HG03280 (cell line): ENCODE measurements at regions not wholly inside any gene's neighbourhood (a gene's known extent, or its start where the extent isn't known, plus 50 kb on each side); places are given as distances from the start of the nearest gene placed in this dataset.

ENCODE experiments used
- ATAC-seq: cut with Tn5 transposase; IDR thresholded peaks from one replicate; pipeline ENCODE4 v1.9.1; 2021; ENCODE audit warnings: mild to moderate bottlenecking, moderate library complexity; ENCODE audit not compliant: unreplicated experiment

- ATAC-seq, result no peak
Measured at GRCh38 chr9:99430301-99430700, 208.2 kb downstream of the SEC61B start.

- ATAC-seq, result no peak
Measured at GRCh38 chr9:99431103-99431502, 209.0 kb downstream of the SEC61B start.

- no peak for ATAC-seq
Measured at GRCh38 chr9:99432075-99432474, 210.0 kb downstream of the SEC61B start.

- ATAC-seq, result no peak
Measured at GRCh38 chr9:99433095-99433494, 211.0 kb downstream of the SEC61B start.

GRCh38 chr9:99433555-99433954, 211.5 kb downstream of the SEC61B start:
- ATAC-seq, result peak; percentile 92

GRCh38 chr9:99436616-99437015, 214.5 kb downstream of the SEC61B start:
- ATAC-seq, result no peak

- no peak for ATAC-seq
Measured at GRCh38 chr9:99437145-99437544, 215.1 kb downstream of the SEC61B start.

- ATAC-seq, result no peak
Measured at GRCh38 chr9:99438596-99438995, 216.5 kb downstream of the SEC61B start.

- no peak for ATAC-seq
Measured at GRCh38 chr9:99441829-99442228, 219.7 kb downstream of the SEC61B start.

- no peak for ATAC-seq
Measured at GRCh38 chr9:99445371-99445891, 223.3 kb downstream of the SEC61B start.

GRCh38 chr9:99445920-99446319, 223.8 kb downstream of the SEC61B start:
- ATAC-seq, result no peak

- ATAC-seq, result no peak
Measured at GRCh38 chr9:99447951-99448350, 225.9 kb downstream of the SEC61B start.

GRCh38 chr9:99449726-99450125, 227.6 kb downstream of the SEC61B start:
- ATAC-seq, result no peak

GRCh38 chr9:99451112-99451606, 229.1 kb downstream of the SEC61B start:
- ATAC-seq, result no peak

- ATAC-seq, result no peak
Measured at GRCh38 chr9:99457406-99457805, 235.3 kb downstream of the SEC61B start.

- no peak for ATAC-seq
Measured at GRCh38 chr9:99457981-99458380, 235.9 kb downstream of the SEC61B start.

- ATAC-seq, result no peak
Measured at GRCh38 chr9:99459919-99460318, 237.8 kb downstream of the SEC61B start.

GRCh38 chr9:99463131-99463530, 241.0 kb downstream of the SEC61B start:
- ATAC-seq, result no peak

GRCh38 chr9:99464568-99464967, 242.5 kb downstream of the SEC61B start:
- no peak for ATAC-seq

GRCh38 chr9:99465231-99465907, 243.3 kb downstream of the SEC61B start:
- ATAC-seq, result no peak

- ATAC-seq, result no peak
Measured at GRCh38 chr9:99466104-99466503, 244.0 kb downstream of the SEC61B start.

GRCh38 chr9:99466781-99467180, 244.7 kb downstream of the SEC61B start:
- ATAC-seq, result no peak

GRCh38 chr9:99471033-99471432, 249.0 kb downstream of the SEC61B start:
- ATAC-seq, result no peak
